NCI-H2107 treated with DMSO at 0.1 percent for 48 hours (cell line): ENCODE measurements at regions not wholly inside any gene's neighbourhood (a gene's known extent, or its start where the extent isn't known, plus 50 kb on each side); places are given as distances from the start of the nearest gene placed in this dataset.

ENCODE experiments used
- DNase-seq: peaks from one replicate; lab custom pipeline; 2025; ENCODE audit not compliant: unreplicated experiment; lab: John Stamatoyannopoulos, UW

DNA sequence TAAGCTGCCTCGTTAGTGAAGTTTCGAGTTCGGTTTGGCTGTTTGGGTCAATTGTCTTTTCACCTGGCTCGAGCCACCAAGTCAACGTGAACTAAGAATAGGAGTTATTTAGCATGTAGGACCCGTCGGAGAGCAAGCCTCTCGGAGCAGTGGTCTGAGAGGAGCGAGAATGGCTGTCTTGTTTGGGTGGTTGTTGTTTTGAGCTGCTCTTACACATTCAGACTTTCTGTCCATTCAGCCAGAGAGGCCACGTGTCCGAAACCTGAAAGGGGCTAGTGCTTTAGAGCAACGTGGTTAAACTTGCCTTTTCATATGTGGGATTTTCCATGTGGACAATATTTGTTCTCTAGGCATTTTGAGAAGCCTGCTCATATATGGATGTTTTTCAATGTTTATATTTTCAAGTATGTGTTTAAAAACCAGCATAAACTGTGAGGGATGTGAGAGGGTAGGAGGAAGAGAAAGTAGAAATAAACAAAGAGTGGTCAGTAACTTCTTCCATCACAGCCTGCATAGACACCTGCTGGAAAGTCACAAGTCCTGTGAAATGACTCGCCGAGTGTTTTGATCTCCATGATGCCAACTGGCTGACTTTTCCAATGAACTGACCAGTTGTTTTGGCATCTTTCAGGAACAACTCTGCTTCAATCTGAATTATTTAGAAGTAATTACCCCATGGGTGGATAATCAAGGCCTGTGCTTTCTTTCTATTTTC is 221.0 kb downstream of the ASCL1 start:
- no peak for DNase-seq

DNA sequence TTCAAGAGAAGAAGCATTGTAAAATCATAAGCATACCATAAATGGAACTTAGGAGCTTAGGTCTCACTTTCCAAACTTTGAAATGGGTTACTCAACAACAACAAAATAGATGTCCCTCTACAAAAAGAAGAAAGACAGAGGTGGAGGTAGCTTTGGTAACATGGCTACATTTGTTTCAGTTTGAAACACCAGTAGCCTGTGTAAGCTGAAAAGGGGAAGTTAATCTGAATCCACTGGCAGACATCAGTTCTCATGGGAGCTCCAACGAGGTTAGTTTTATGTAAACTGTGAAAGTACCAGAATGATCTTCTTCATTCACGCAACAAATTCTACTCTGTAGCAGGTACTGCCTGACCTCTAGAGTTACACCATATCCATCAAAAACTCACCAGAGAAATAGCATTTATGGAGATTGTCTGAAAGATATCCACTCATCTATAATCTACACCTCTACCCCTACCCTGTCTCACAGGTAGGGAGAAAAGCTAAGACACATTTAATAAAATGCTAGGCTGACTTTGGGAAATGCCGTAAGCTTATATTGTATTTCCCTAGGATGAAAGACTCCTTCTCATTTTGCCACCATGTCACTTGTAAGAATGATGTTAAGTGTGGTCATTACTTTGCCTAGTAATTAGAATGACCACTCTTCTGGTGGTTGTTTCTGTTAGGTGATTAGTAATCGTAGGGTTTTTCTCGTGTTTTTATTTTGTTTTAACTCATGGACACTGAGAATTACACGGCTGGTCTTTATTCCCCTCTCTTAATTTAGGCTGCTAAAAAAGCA is 224.1 kb downstream of the ASCL1 start:
- no peak for DNase-seq

- no peak for DNase-seq
Measured at GRCh38 chr12:103182299-103182698, 224.8 kb downstream of the ASCL1 start.

- DNase-seq: no peak
Measured at GRCh38 chr12:103196467-103196866, 239.0 kb downstream of the ASCL1 start.

- DNase-seq: peak; percentile 92
Measured at GRCh38 chr12:103197725-103198388, 240.4 kb downstream of the ASCL1 start.

DNA sequence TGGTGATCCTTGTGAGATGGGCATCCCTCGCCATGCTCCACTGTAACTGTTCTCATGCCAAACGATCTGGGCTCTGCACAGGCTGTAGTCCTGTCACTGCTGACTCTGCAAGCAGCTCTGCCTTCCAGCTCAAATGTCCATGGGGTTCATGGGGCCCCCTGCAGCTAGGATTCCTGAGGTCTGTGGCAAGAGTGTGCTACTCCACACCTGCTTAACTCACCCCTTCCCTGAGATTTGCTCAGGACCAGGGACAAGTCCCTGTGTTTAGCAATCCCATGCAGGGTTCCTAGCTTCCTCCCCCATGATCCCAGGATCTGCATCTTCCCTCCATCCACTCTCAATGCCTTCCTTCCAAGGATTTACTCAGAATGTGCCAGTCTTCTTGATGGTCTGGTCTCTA is 241.0 kb downstream of the ASCL1 start:
- no peak for DNase-seq

DNA sequence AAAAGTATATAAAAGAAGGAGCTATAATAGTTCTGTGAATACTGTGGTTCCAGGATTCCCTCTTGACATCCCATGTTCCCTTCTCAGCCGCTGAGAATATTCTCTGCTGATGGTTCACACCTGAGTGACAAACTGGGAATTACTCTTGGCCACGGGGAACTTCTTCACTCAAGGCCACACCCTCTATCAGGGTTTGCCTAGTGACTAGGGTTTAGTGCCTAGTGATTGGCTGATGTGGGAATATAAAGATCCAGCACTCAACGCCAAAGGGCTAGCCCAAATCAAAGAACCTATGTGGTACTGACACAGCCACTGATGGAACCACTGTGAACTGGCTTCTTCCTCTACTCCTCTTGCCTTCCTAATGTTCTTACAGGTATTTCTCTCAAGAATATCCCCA is 248.4 kb downstream of the ASCL1 start:
- no peak for DNase-seq

- DNase-seq: peak; percentile 94
Measured at GRCh38 chr12:103207936-103208335, 250.5 kb downstream of the ASCL1 start.

DNA sequence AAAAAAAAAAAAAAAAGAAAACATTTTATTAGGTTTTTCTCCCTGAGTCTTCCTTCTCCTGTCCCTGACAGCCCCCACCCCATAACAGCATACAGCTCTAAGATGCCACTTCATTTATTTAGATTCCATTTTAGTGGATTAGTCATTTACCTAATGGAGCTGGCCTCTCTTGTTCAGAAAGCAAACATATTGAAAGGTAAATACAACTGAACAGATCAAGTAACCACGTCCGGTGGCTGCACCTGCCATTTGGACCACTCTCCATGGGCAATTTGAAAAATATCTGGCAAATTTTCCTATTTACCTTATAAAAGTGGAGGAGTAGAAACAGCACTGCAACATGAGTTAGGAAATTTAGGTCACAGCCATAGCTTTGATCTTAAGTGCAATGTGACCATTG is 254.6 kb downstream of the C12orf42 start:
- peak; percentile 99 for DNase-seq

- no peak for DNase-seq
Measured at GRCh38 chr12:103244596-103244995, 251.2 kb downstream of the C12orf42 start.

GRCh38 chr12:103247531-103247930 is 248.2 kb downstream of the C12orf42 start:
- DNase-seq: no peak

- DNase-seq: peak; percentile 89
Measured at GRCh38 chr12:103249607-103250006, 246.2 kb downstream of the C12orf42 start.

- DNase-seq: peak; percentile 39
Measured at GRCh38 chr12:103250487-103250886, 245.3 kb downstream of the C12orf42 start.
